22Rv1 (cell line): ENCODE measurements at regions not wholly inside any gene's neighbourhood (a gene's known extent, or its start where the extent isn't known, plus 50 kb on each side); places are given as distances from the start of the nearest gene placed in this dataset.

Experiments
- ZFX ChIP-seq: fragments of 450-650 bp; IDR thresholded peaks from 2 replicates; pipeline ENCODE4 v1.6.1; 2017; ENCODE audit warnings: antibody characterized with exemption, borderline replicate concordance
- TF ChIP-seq, protein P1 (sequence below): fragments of 450-650 bp; IDR thresholded peaks from 2 replicates; pipeline ENCODE4 v1.5.1; 2017; ENCODE audit warnings: mild to moderate bottlenecking

GRCh38 chr5:8340261-8340660 lies 471.3 kb downstream of the MTRR start:
- TF ChIP-seq, protein P1, sequence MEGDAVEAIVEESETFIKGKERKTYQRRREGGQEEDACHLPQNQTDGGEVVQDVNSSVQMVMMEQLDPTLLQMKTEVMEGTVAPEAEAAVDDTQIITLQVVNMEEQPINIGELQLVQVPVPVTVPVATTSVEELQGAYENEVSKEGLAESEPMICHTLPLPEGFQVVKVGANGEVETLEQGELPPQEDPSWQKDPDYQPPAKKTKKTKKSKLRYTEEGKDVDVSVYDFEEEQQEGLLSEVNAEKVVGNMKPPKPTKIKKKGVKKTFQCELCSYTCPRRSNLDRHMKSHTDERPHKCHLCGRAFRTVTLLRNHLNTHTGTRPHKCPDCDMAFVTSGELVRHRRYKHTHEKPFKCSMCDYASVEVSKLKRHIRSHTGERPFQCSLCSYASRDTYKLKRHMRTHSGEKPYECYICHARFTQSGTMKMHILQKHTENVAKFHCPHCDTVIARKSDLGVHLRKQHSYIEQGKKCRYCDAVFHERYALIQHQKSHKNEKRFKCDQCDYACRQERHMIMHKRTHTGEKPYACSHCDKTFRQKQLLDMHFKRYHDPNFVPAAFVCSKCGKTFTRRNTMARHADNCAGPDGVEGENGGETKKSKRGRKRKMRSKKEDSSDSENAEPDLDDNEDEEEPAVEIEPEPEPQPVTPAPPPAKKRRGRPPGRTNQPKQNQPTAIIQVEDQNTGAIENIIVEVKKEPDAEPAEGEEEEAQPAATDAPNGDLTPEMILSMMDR: no peak
- no peak for TF ChIP-seq ZFX
